HCT116 (cell line): ENCODE measurements at regions not wholly inside any gene's neighbourhood (a gene's known extent, or its start where the extent isn't known, plus 50 kb on each side); places are given as distances from the start of the nearest gene placed in this dataset.

Source experiments
- ATAC-seq: fragments of 200-7000 bp; cut with Tn5 transposase; 2 replicates; pipeline ENCODE4 v1.9.1; 2020; ENCODE audit warnings: mild to moderate bottlenecking, moderate library complexity
- BruUV-seq: library from RNA; stranded (reverse); fragments of 400-500 nt; replicated peaks from 2 replicates; lab custom pipeline; 2021; lab: Mats Ljungman, UMichigan
- CTCF ChIA-PET: fragments of 300-600 bp; sonication (Branson Sonifier 250); formaldehyde crosslinking; loops from one replicate; lab custom pipeline; 2021; ENCODE audit warnings: antibody characterized with exemption; lab: Charles Lee
- POLR2A ChIA-PET: fragments of 300-600, 350-600 bp; sonication (Branson Sonifier 250); formaldehyde crosslinking; loops from one replicate; lab custom pipeline; 2021; ENCODE audit warnings: antibody characterized with exemption; lab: Charles Lee
- RAD21 ChIA-PET, 2 experiments: fragments of 300-600 bp; sonication (Branson Sonifier 250); formaldehyde crosslinking; loops; one replicate each; lab custom pipeline; 2023; ENCODE audit warnings: low total read pairs in 2 of 2; ENCODE audit not compliant: uncharacterized antibody in 2 of 2, unreplicated experiment in 2 of 2, low non-redundant PET in 1 of 2; lab: Charles Lee
- DNase-seq: peaks from one replicate; pipeline ENCODE4 v3.0.0-alpha.2; 2010; ENCODE audit warnings: low read depth, low spot score
- H2AFZ ChIP-seq: fragments of 200-600 bp; shearing (Covaris generic), sonication (generic); 2 replicates; pipeline ENCODE4 v1.6.1; 2017; ENCODE audit warnings: low read depth, mixed run types, mixed read lengths, antibody characterized with exemption, low read length; ENCODE audit not compliant: poor library complexity, severe bottlenecking
- H3K27ac ChIP-seq: 2 replicates; pipeline ENCODE4 v1.5.1; 2012; ENCODE audit warnings: low read depth, low read length
- H3K27me3 ChIP-seq: fragments of 200-600 bp; sonication (generic); 2 replicates; pipeline ENCODE4 v1.6.1; 2016; ENCODE audit warnings: mixed run types, low read length, mixed read lengths; ENCODE audit not compliant: insufficient read depth
- H3K36me3 ChIP-seq, 2 experiments: fragments of 200-500 bp in 1 of 2; fragments of 200-600 bp in 1 of 2; sonication (Bioruptor generic) in 1 of 2; sonication (generic) in 1 of 2; 2 replicates each; pipeline versions ENCODE4 v1.5.1 to v1.6.1; 2014 to 2016; ENCODE audit warnings: low read length in 2 of 2, inconsistent platforms in 1 of 2, mixed read lengths in 1 of 2, mixed run types in 1 of 2; ENCODE audit not compliant: insufficient read depth in 2 of 2, control insufficient read depth in 1 of 2
- H3K4me1 ChIP-seq, 2 experiments: fragments of 200-600 bp in 1 of 2; sonication (generic) in 1 of 2; 2 replicates each; pipeline versions ENCODE4 v1.5.1 to v1.6.1; 2012 to 2017; ENCODE audit warnings: low read length in 2 of 2, inconsistent platforms in 1 of 2, mild to moderate bottlenecking in 1 of 2, mixed read lengths in 1 of 2, mixed run types in 1 of 2, moderate library complexity in 1 of 2; ENCODE audit not compliant: insufficient read depth in 2 of 2, control insufficient read depth in 1 of 2
- H3K4me2 ChIP-seq: fragments of 200-600 bp; sonication (generic); 2 replicates; pipeline ENCODE4 v1.6.1; 2017; ENCODE audit warnings: mixed run types, low read length, mixed read lengths
- H3K4me3 ChIP-seq, 2 experiments: fragments of 200-600 bp in 1 of 2; sonication (generic) in 1 of 2; replicated peaks in 1 of 2; 2 replicates each; pipeline ENCODE4 v1.5.1; 2011 to 2016; ENCODE audit warnings: low read length in 2 of 2, control low read depth in 1 of 2, low read depth in 1 of 2, mild to moderate bottlenecking in 1 of 2, mixed read lengths in 1 of 2, mixed run types in 1 of 2
- H3K79me2 ChIP-seq: fragments of 200-600 bp; sonication (generic); 2 replicates; pipeline ENCODE4 v1.6.1; 2017; ENCODE audit warnings: mild to moderate bottlenecking, mixed run types, low read length, moderate library complexity, mixed read lengths; ENCODE audit not compliant: insufficient read depth
- H3K9ac ChIP-seq: fragments of 200-600 bp; sonication (generic); 2 replicates; pipeline ENCODE4 v1.6.1; 2016; ENCODE audit warnings: low read length, mixed read lengths
- H3K9me2 ChIP-seq: fragments of 200-600 bp; sonication (generic), shearing (Covaris generic); 2 replicates; pipeline ENCODE4 v1.6.1; 2017; ENCODE audit warnings: mixed run types, mild to moderate bottlenecking, moderate library complexity; ENCODE audit not compliant: insufficient read depth
- H3K9me3 ChIP-seq, 2 experiments: fragments of 200-500 bp in 1 of 2; fragments of 200-600 bp in 1 of 2; sonication (Bioruptor generic) in 1 of 2; sonication (generic) in 1 of 2; 2 replicates each; pipeline ENCODE4 v1.6.1; 2014 to 2017; ENCODE audit warnings: low read length in 2 of 2, mixed read lengths in 2 of 2, inconsistent platforms in 1 of 2, low read depth in 1 of 2, mild to moderate bottlenecking in 1 of 2, mixed run types in 1 of 2, moderate library complexity in 1 of 2; ENCODE audit not compliant: control insufficient read depth in 1 of 2, insufficient read depth in 1 of 2
- H4K20me1 ChIP-seq: fragments of 200-600 bp; sonication (generic), shearing (Covaris generic); 2 replicates; pipeline ENCODE4 v1.6.1; 2017; ENCODE audit warnings: mixed run types, mild to moderate bottlenecking, moderate library complexity; ENCODE audit not compliant: insufficient read depth
- CBX3 ChIP-seq: IDR thresholded peaks from 2 replicates; pipeline ENCODE4 v1.6.1; 2012; ENCODE audit warnings: low read depth
- EZH2 ChIP-seq: fragments of 200-600 bp; sonication (generic); IDR thresholded peaks from 2 replicates; pipeline ENCODE4 v1.6.1; 2017; ENCODE audit warnings: antibody characterized with exemption, mixed run types
- REST ChIP-seq: IDR thresholded peaks from 2 replicates; pipeline ENCODE4 v1.6.1; 2012; ENCODE audit warnings: low read depth
- TCF7L2 ChIP-seq: IDR thresholded peaks from 2 replicates; pipeline ENCODE4 v1.7.0; 2011; ENCODE audit warnings: borderline replicate concordance, inconsistent platforms; ENCODE audit not compliant: insufficient read depth, insufficient read length; ENCODE audit errors: extremely low read depth
- ZNF274 ChIP-seq: fragments of 200-500 bp; sonication (Bioruptor generic); IDR thresholded peaks from 2 replicates; pipeline ENCODE4 v1.6.1; 2014; ENCODE audit warnings: mild to moderate bottlenecking, low read depth, low read length, inconsistent platforms
- intact Hi-C: fragments of 100-400 bp; cut with micrococcal nuclease; formaldehyde crosslinking; loops from 2 replicates; pipeline ENCODE4 v1.10.0; 2022

DNA sequence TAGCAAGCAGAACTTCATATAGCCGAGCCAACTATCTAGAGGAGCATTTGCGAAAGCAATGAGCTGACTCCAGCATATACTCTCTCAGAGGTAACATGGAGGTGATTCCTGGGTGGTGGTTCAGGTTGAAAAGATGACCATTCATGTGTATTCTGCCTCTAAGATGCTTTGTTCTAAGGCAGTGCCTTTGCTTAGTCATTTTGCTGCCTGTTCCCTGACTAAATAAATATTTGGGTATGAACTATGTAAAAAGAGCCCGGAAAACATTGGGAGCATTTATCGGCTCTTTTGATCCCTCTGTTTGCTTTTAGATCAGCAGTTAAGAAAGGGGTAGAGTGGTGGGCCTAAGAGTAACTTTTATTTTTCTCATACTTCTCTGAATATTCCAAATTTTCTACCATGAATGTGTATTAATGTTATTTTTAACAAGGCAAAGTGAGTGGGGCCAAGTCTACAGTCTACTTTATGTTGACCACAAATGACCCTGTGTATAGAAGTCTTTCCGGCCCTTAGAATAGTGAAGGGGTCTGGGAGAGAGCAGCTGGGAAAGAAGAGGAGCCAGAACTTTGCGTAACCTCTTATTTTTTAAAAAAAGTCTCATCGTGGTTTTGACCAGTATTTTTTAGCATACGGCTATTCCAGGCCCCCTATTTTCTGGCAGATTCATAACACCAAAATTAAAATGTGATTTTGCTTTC, 206.5 kb upstream of the EYA4 start:
- Histone ChIP-seq H2AFZ (no peak overlapping the region), H3K4me3 (no peak overlapping the region), H3K79me2 (no peaks in the 10 kb centered on the region), H3K27ac (no peak overlapping the region), H4K20me1 (no peaks in the 10 kb centered on the region), H3K4me2 (no peak overlapping the region), H3K4me1 (no peaks in the 10 kb centered on the region), H3K9me3 (no peaks in the 10 kb centered on the region), H3K9me2 (no peaks in the 10 kb centered on the region), H3K36me3 (no peaks in the 10 kb centered on the region), H3K27me3 (no peaks in the 10 kb centered on the region), H3K9ac (no peak overlapping the region)
- POLR2A ChIA-PET, result no interaction called here
- CTCF ChIA-PET, result interaction anchor here (1.2 kb wide), 1 partner anchor 150 kb away, joined by 3 read pairs; no protein-coding TSS in a partner anchor
- no peak for TF ChIP-seq CBX3
- TF ChIP-seq TCF7L2, result no peak
- TF ChIP-seq EZH2, result no peak
- no peak for TF ChIP-seq REST
- TF ChIP-seq ZNF274, result no peak
- DNase-seq (no peak), ATAC-seq (no peak)
- intact Hi-C loops, result no loop called here
- no TSS peak for BruUV-seq
- RAD21 ChIA-PET, result no interaction called here
